Limb (tissue), 2 donors: ENCODE measurements at regions not wholly inside any gene's neighbourhood (a gene's known extent, or its start where the extent isn't known, plus 50 kb on each side); places are given as distances from the start of the nearest gene placed in this dataset.
A peak's percentile ranks its signal among the peaks of the same experiment; 100 is the strongest.
"Not testable (repeated sequence)": the region's sequence is repeated elsewhere in the genome, so short reads cannot be mapped to it uniquely, and the experiment has no call there.

ENCODE experiments used
- DNase-seq, 2 donors: peaks; one replicate each; pipeline ENCODE4 v3.0.0-alpha.2; 2016; ENCODE audit errors: extremely low spot score in 2 of 2

- DNase-seq, result no peak
Observed at GRCh38 chr21:27799861-27800260, 833.0 kb upstream of the ADAMTS5 start.

GRCh38 chr21:27796106-27796505, 829.2 kb upstream of the ADAMTS5 start:
- DNase-seq, result peak in 1 of 2 donors; percentile 42

- no peak for DNase-seq
Observed at GRCh38 chr21:27795418-27795817, 828.5 kb upstream of the ADAMTS5 start.

DNA sequence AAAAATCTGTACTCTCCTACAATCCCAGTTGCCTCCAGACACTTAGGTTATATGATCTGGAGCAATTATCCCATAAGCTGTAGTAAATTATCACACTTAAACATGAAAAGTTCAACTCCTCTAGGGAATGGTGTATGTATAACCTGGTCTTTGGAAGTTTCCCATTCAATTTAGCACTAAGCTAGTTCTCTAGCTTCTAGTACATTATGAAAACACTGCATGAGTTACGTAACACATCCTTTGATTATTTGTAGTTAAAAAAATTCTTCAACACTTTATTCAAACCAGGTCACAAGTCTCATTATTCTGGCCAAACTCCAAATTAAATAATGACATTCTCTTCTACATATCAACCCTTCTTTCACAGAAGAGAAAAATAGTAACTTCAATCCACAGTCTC, 827.0 kb upstream of the ADAMTS5 start:
- DNase-seq, result no peak

DNA sequence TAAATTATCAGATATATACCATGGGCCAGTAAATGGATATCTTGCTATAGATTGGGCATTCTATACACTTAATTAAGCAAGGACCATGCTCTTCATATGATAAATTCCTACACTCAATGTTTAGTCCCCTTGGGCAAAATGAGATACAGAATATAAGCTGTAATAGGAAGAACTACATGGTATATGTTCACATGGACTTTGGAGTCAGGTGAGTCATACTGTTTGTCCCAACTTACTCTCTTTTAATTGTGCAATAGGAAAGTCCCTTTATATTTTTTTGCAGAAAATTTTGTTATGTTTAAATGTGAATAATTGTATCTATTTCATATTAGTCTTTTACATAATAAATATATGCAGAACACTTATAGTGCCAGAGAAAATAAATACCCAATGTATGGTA, 820.2 kb upstream of the ADAMTS5 start:
- no peak for DNase-seq

- DNase-seq, result no peak
Observed at GRCh38 chr21:27779606-27780005, 812.7 kb upstream of the ADAMTS5 start.

- DNase-seq, result no peak
Observed at GRCh38 chr21:27776925-27777553, 810.2 kb upstream of the ADAMTS5 start.

DNA sequence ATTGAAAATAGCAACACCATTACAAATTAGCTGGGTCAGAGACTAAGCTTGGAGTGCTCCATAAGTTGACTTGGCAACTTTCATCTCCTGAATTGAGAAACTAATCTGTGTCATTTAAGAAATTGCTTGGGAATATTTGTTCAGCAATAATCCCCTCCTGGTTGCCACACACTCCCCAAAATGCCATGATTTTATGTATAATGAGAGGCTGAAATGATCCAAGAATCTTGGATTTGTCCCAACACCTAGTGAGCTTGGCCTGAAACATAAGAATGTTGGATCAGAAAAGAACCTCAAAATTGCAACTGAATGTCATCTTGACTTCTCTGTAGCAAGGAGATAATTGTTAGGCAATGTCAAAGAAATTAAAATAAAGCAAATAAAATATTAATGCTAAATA, 805.9 kb upstream of the ADAMTS5 start:
- DNase-seq, result no peak

DNA sequence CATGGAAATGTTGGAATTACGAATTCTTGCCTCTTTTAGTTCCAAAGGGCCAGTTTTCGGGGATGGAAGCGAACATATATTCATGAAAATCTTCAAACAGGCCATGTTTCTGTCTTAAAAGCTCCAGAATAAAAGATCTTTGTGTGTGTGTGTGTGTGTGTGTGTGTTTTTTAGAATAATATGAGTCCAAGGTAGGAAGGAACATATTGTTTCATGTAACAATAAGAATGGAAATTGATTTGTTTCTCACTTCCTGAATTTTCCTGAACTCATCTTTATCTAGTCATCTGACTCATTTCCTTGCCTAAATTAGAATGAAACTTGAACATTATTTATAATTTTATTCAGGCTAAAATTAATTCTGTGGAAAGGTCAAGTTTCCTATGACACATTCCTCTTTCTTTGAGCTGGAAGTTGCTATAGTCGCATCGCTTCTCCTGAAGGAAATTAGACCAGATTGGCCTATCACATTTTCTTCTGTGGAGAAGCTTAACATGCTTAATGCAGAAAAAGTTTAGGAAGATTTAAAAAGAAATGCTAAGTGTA, 805.1 kb upstream of the ADAMTS5 start:
- no peak for DNase-seq

GRCh38 chr21:27769763-27770162, 802.9 kb upstream of the ADAMTS5 start:
- no peak for DNase-seq

DNA sequence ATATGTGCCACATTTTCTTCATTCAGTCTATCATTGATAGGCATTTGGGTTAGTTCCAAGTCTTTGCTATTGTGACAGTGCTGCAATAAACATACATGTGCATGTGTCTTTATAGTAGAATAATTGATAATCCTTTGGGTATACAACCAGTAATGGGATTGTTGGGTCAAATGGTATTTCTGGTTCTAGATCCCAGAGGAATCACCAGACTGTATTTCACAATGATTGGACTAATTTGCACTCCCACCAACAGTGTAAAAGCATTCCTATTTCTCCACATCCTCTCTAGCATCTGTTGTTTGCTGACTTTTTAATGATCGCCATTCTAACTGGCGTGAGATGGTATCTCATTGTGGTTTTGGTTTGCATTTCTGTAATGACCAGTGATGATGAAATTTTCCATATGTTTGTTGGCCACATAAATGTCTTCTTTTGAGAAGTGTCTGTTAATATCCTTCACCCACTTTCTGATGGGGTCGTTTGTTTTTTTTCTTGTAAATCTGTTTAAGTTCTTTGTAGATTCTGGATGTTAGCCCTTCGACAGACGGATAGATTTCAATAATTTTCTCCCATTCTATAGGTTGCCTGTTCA, 801.3 kb upstream of the ADAMTS5 start:
- DNase-seq, result not testable (repeated sequence)

DNA sequence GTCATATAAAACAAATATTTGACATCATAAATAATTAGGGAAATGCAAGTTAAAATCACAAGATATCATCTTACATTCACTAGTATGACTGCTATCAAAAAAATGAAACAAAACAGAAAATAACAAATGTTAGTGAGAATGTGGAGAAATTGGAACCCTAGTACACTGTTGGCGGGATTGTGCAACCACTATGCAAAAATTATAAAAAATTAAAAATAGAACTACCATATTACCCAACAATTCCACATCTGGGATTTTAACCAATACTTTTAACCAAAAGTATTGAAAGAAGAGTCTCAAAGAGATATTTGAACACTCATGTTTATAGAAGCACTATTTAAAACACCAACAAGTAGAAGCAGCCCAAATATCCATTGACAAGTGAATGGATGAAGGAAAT, 797.2 kb upstream of the ADAMTS5 start:
- no peak for DNase-seq

- no peak for DNase-seq
Observed at GRCh38 chr21:27761623-27762022, 794.7 kb upstream of the ADAMTS5 start.

- DNase-seq, result no peak
Observed at GRCh38 chr21:27759820-27760219, 792.9 kb upstream of the ADAMTS5 start.

DNA sequence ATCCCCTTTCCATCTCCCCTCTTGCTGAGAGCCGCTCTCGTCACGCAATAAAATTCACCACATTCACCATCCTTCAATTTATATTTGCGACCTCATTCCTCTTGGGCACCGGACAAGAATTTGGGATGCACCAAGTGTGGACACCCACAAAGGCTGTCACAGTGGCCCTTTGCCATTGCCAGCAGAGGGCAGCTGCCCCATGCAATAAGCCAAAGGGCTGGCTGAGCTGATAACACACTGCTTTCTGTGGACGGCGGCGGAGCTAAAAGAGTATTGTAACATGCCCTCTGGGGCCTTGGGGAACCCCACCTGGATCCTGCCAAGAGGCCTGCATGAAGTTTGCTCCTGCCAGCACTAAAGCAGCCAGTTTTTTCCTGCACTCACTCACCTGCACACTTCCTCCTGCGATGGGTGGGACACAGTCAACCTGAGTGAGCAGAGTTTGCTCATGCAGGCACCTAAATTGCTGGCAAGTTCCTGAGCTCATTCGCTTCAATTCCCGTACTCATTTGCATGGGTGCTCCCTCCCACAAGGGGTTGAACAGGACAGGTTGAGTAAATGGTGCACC, 792.3 kb upstream of the ADAMTS5 start:
- DNase-seq, result no peak

GRCh38 chr21:27756191-27756590, 789.3 kb upstream of the ADAMTS5 start:
- DNase-seq, result no peak

DNA sequence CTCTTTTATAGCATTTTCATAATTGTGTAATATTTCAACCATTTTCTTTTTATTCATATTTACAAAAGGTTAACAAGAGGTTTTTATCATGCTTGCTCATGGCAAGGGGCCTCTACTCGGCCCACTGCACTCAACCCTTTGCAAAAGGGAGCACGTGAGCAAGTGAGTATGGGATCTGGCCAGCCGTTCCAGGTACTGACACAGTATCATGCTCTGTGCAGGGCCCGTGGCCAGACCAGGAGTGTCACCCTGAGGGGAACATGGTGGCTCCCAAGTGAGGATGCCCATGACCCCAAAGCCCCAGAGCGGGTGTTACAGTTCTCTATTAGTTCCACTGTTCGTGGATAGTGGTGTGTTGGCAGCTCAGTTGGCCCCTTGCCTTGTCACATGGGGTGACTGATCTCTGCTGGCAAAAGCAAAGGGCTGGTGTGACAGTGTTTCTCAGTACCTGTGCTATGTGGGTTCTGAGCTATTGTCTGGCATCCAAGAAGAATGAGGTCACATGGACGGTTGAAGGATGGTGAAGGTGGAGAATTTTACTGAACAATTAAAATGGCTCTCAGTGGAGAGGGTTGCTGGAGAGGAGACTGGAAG, 777.2 kb upstream of the ADAMTS5 start:
- DNase-seq, result no peak

DNA sequence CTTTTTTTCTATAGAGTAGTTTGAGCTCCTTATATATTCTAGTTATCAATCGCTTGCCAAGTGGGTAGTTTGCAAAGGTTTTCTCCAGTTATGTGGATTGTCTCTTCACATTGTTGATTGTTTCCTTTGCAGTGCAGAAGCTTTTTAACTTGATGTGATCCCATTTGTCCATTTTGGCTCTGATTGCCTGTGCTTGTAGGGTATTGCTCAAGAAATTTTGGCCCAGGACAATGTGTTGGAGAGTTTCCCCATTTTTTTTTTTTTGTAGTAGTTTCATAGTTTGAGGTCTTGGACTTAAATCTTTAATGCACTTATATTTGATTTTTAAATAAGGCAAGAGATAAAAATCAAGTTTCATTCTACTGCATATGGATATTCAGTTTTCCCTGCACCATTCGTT, 774.8 kb upstream of the ADAMTS5 start:
- no peak for DNase-seq

DNA sequence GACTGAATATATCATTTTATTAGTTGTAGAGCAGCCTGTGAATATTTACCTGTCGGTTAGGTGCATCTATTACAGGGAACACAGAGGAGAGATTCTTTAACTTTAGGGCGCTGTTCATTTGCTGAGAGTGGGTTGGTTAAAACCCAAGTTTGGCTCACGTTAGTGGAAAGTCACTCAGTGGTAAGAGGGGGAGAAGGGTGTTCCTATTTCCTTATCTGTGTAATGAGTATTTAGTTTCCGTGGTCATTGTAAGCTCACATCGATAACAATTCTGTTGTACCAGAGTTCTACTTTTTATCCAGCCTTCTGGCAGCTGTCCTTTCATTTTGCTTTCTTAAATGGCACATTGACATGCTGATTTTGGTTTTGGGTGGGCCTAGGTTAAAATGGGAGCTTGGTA, 773.2 kb upstream of the ADAMTS5 start:
- no peak for DNase-seq

DNA sequence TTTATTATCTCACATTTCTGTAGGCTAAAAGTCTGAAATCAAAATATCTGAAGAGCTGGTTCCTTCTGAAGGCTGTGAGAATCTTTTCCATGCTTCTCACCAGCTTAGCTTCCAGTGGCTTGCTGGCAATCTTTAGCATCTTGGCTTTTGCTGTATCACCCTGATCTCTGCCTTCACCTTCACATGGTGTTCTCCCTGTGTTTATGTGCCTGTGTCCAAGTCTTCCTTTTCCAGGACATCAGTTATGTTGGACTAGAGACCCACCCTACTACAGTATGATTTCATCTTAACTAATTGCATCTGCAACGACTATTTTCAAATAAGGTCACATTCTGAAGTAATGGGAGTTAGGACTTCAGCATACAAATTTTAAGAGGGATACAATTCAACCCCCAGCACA, 772.3 kb upstream of the ADAMTS5 start:
- no peak for DNase-seq

GRCh38 chr21:27735699-27736098, 768.8 kb upstream of the ADAMTS5 start:
- no peak for DNase-seq

- no peak for DNase-seq
Observed at GRCh38 chr21:27734146-27734545, 767.3 kb upstream of the ADAMTS5 start.

GRCh38 chr21:27725916-27726315, 759.0 kb upstream of the ADAMTS5 start:
- DNase-seq, result no peak
